ENCODE measurements at regions not wholly inside any gene's neighbourhood (a gene's known extent, or its start where the extent isn't known, plus 50 kb on each side); places are given as distances from the start of the nearest gene placed in this dataset.

- TF ChIP-seq RBBP5 (IDR thresholded peaks at IDR 0.05; ENCODE audit: borderline replicate concordance, low read depth, low read length) (no peak), SP2 (IDR thresholded peaks at IDR 0.05; ENCODE audit: low read length) (no peak), POLR2A (IDR thresholded peaks at IDR 0.05; ENCODE audit: control extremely low read depth in 1 of 2, low read depth in 2 of 2, low read length in 2 of 2) (no peak), TCF12 (IDR thresholded peaks at IDR 0.05; ENCODE audit: low read depth, low read length) (no peak), ATF2 (IDR thresholded peaks at IDR 0.05; ENCODE audit: low read length) (no peak), BRCA1 (IDR thresholded peaks at IDR 0.05; ENCODE audit: low read depth, low read length) (no peak), CBX8 (IDR thresholded peaks at IDR 0.05; ENCODE audit: borderline replicate concordance, low read depth, low read length) (no peak)
Observed at GRCh38 chr7:34208878-34209621, 303.7 kb downstream of the BMPER start (continued).

Data from H1 (cell line).